H1 (cell line): ENCODE measurements at regions not wholly inside any gene's neighbourhood (a gene's known extent, or its start where the extent isn't known, plus 50 kb on each side); places are given as distances from the start of the nearest gene placed in this dataset.

Source experiments
- CTBP2 ChIP-seq: IDR thresholded peaks from 2 replicates; pipeline ENCODE4 v1.7.0; 2011; ENCODE audit warnings: borderline replicate concordance, mild to moderate bottlenecking, moderate library complexity, mixed read lengths, low read length; ENCODE audit not compliant: insufficient read depth, insufficient read length
- GTF2F1 ChIP-seq: IDR thresholded peaks from 2 replicates; pipeline ENCODE4 v1.6.1; 2012; ENCODE audit warnings: low read depth, low read length, improper control_type of control experiment, borderline replicate concordance
- RNF2 ChIP-seq: fragments of 200-900, 300-1000 bp; sonication (generic); IDR thresholded peaks from 2 replicates; pipeline ENCODE4 v1.7.1; 2016; ENCODE audit warnings: borderline replicate concordance, low read depth, mild to moderate bottlenecking, antibody characterized with exemption, low read length; ENCODE audit not compliant: poor library complexity, severe bottlenecking; ENCODE audit errors: missing control alignments
- TF ChIP-seq, protein P1 (sequence below): fragments of 300-600 bp; sonication (generic); IDR thresholded peaks from 2 replicates; pipeline ENCODE4 v1.7.1; 2012; ENCODE audit warnings: low read length, moderate library complexity, mild to moderate bottlenecking, inconsistent platforms; ENCODE audit not compliant: insufficient replicate concordance

GRCh38 chr6:51480040-51480439, 607.4 kb downstream of the PKHD1 start (continued):
- TF ChIP-seq, protein P1, sequence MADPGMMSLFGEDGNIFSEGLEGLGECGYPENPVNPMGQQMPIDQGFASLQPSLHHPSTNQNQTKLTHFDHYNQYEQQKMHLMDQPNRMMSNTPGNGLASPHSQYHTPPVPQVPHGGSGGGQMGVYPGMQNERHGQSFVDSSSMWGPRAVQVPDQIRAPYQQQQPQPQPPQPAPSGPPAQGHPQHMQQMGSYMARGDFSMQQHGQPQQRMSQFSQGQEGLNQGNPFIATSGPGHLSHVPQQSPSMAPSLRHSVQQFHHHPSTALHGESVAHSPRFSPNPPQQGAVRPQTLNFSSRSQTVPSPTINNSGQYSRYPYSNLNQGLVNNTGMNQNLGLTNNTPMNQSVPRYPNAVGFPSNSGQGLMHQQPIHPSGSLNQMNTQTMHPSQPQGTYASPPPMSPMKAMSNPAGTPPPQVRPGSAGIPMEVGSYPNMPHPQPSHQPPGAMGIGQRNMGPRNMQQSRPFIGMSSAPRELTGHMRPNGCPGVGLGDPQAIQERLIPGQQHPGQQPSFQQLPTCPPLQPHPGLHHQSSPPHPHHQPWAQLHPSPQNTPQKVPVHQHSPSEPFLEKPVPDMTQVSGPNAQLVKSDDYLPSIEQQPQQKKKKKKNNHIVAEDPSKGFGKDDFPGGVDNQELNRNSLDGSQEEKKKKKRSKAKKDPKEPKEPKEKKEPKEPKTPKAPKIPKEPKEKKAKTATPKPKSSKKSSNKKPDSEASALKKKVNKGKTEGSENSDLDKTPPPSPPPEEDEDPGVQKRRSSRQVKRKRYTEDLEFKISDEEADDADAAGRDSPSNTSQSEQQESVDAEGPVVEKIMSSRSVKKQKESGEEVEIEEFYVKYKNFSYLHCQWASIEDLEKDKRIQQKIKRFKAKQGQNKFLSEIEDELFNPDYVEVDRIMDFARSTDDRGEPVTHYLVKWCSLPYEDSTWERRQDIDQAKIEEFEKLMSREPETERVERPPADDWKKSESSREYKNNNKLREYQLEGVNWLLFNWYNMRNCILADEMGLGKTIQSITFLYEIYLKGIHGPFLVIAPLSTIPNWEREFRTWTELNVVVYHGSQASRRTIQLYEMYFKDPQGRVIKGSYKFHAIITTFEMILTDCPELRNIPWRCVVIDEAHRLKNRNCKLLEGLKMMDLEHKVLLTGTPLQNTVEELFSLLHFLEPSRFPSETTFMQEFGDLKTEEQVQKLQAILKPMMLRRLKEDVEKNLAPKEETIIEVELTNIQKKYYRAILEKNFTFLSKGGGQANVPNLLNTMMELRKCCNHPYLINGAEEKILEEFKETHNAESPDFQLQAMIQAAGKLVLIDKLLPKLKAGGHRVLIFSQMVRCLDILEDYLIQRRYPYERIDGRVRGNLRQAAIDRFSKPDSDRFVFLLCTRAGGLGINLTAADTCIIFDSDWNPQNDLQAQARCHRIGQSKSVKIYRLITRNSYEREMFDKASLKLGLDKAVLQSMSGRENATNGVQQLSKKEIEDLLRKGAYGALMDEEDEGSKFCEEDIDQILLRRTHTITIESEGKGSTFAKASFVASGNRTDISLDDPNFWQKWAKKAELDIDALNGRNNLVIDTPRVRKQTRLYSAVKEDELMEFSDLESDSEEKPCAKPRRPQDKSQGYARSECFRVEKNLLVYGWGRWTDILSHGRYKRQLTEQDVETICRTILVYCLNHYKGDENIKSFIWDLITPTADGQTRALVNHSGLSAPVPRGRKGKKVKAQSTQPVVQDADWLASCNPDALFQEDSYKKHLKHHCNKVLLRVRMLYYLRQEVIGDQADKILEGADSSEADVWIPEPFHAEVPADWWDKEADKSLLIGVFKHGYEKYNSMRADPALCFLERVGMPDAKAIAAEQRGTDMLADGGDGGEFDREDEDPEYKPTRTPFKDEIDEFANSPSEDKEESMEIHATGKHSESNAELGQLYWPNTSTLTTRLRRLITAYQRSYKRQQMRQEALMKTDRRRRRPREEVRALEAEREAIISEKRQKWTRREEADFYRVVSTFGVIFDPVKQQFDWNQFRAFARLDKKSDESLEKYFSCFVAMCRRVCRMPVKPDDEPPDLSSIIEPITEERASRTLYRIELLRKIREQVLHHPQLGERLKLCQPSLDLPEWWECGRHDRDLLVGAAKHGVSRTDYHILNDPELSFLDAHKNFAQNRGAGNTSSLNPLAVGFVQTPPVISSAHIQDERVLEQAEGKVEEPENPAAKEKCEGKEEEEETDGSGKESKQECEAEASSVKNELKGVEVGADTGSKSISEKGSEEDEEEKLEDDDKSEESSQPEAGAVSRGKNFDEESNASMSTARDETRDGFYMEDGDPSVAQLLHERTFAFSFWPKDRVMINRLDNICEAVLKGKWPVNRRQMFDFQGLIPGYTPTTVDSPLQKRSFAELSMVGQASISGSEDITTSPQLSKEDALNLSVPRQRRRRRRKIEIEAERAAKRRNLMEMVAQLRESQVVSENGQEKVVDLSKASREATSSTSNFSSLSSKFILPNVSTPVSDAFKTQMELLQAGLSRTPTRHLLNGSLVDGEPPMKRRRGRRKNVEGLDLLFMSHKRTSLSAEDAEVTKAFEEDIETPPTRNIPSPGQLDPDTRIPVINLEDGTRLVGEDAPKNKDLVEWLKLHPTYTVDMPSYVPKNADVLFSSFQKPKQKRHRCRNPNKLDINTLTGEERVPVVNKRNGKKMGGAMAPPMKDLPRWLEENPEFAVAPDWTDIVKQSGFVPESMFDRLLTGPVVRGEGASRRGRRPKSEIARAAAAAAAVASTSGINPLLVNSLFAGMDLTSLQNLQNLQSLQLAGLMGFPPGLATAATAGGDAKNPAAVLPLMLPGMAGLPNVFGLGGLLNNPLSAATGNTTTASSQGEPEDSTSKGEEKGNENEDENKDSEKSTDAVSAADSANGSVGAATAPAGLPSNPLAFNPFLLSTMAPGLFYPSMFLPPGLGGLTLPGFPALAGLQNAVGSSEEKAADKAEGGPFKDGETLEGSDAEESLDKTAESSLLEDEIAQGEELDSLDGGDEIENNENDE = no peak
- TF ChIP-seq CTBP2 (no peak), RNF2 (no peak), GTF2F1 (no peak)
